ENCODE measurements at regions not wholly inside any gene's neighbourhood (a gene's known extent, or its start where the extent isn't known, plus 50 kb on each side); places are given as distances from the start of the nearest gene placed in this dataset.

GRCh38 chr6:163760860-163761259 is 346.3 kb downstream of the QKI start:
- Histone ChIP-seq H3K9me3 (ENCODE audit: low read depth, low read length) (no peaks in the 10 kb centered on the region), H3K27ac (no peak overlapping the region), H3K9ac (ENCODE audit: insufficient read length) (no peak overlapping the region), H3K4me3 (no peak overlapping the region), H3K36me3 (ENCODE audit: insufficient read depth, low read length) (no peaks in the 10 kb centered on the region)
- no peak for DNase-seq (ENCODE audit: low read depth, low spot score)
- no peak for TF ChIP-seq FOXP2 (optimal IDR thresholded peaks at IDR 0.05; ENCODE audit: control extremely low read depth, extremely low read length, insufficient read depth)
- no peak for TF ChIP-seq POLR2AphosphoS5 (IDR thresholded peaks at IDR 0.05; ENCODE audit: borderline replicate concordance, low read depth, low read length)
- no peak for TF ChIP-seq EZH2 (IDR thresholded peaks at IDR 0.05)

- Histone ChIP-seq H3K27ac (no peak overlapping the region), H3K9me3 (ENCODE audit: low read depth, low read length) (no peaks in the 10 kb centered on the region), H3K9ac (ENCODE audit: insufficient read length) (no peak overlapping the region), H3K36me3 (ENCODE audit: insufficient read depth, low read length) (no peaks in the 10 kb centered on the region), H3K4me3 (no peak overlapping the region)
- no peak for DNase-seq (ENCODE audit: low read depth, low spot score)
- no peak for TF ChIP-seq EZH2 (IDR thresholded peaks at IDR 0.05)
- TF ChIP-seq FOXP2 (optimal IDR thresholded peaks at IDR 0.05; ENCODE audit: control extremely low read depth, extremely low read length, insufficient read depth) = no peak
- no peak for TF ChIP-seq POLR2AphosphoS5 (IDR thresholded peaks at IDR 0.05; ENCODE audit: borderline replicate concordance, low read depth, low read length)
Measured at GRCh38 chr6:163759542-163759941, 345.0 kb downstream of the QKI start.

GRCh38 chr6:163757520-163757919 is 343.0 kb downstream of the QKI start:
- Histone ChIP-seq H3K27ac (no peak overlapping the region), H3K9ac (ENCODE audit: insufficient read length) (no peak overlapping the region), H3K36me3 (ENCODE audit: insufficient read depth, low read length) (no peaks in the 10 kb centered on the region), H3K9me3 (ENCODE audit: low read depth, low read length) (no peaks in the 10 kb centered on the region), H3K4me3 (no peak overlapping the region)
- TF ChIP-seq FOXP2 (optimal IDR thresholded peaks at IDR 0.05; ENCODE audit: control extremely low read depth, extremely low read length, insufficient read depth) (no peak), EZH2 (IDR thresholded peaks at IDR 0.05) (no peak), POLR2AphosphoS5 (IDR thresholded peaks at IDR 0.05; ENCODE audit: borderline replicate concordance, low read depth, low read length) (no peak)
- DNase-seq (ENCODE audit: low read depth, low spot score) = no peak

GRCh38 chr6:163756079-163756478 is 341.6 kb downstream of the QKI start:
- Histone ChIP-seq H3K27ac (no peak overlapping the region), H3K36me3 (ENCODE audit: insufficient read depth, low read length) (no peaks in the 10 kb centered on the region)
- DNase-seq (ENCODE audit: low read depth, low spot score) = no peak

GRCh38 chr6:163754866-163755265 is 340.3 kb downstream of the QKI start:
- H3K4me3 ChIP-seq = no peak overlapping the region
- H3K36me3 ChIP-seq (ENCODE audit: insufficient read depth, low read length) = no peaks in the 10 kb centered on the region
- H3K9me3 ChIP-seq (ENCODE audit: low read depth, low read length) = no peaks in the 10 kb centered on the region
- H3K9ac ChIP-seq (ENCODE audit: insufficient read length) = no peak overlapping the region
- no peak for TF ChIP-seq POLR2AphosphoS5 (IDR thresholded peaks at IDR 0.05; ENCODE audit: borderline replicate concordance, low read depth, low read length)
- no peak for TF ChIP-seq EZH2 (IDR thresholded peaks at IDR 0.05)
- no peak for TF ChIP-seq FOXP2 (optimal IDR thresholded peaks at IDR 0.05; ENCODE audit: control extremely low read depth, extremely low read length, insufficient read depth)
- no peak for DNase-seq (ENCODE audit: low read depth, low spot score)
- no peak overlapping the region for H3K27ac ChIP-seq

More at GRCh38 chr6:163756079-163756478, 341.6 kb downstream of the QKI start:
- TF ChIP-seq EZH2 (IDR thresholded peaks at IDR 0.05) (no peak), FOXP2 (optimal IDR thresholded peaks at IDR 0.05; ENCODE audit: control extremely low read depth, extremely low read length, insufficient read depth) (no peak), POLR2AphosphoS5 (IDR thresholded peaks at IDR 0.05; ENCODE audit: borderline replicate concordance, low read depth, low read length) (no peak)
- Histone ChIP-seq H3K9me3 (ENCODE audit: low read depth, low read length) (no peaks in the 10 kb centered on the region), H3K4me3 (no peak overlapping the region), H3K9ac (ENCODE audit: insufficient read length) (no peak overlapping the region)

- TF ChIP-seq FOXP2 (optimal IDR thresholded peaks at IDR 0.05; ENCODE audit: control extremely low read depth, extremely low read length, insufficient read depth) = no peak
- no peak for TF ChIP-seq POLR2AphosphoS5 (IDR thresholded peaks at IDR 0.05; ENCODE audit: borderline replicate concordance, low read depth, low read length)
- TF ChIP-seq EZH2 (IDR thresholded peaks at IDR 0.05) = no peak
- no peak overlapping the region for H3K27ac ChIP-seq
- DNase-seq (ENCODE audit: low read depth, low spot score) = no peak
- H3K4me3 ChIP-seq = no peak overlapping the region
- no peaks in the 10 kb centered on the region for H3K36me3 ChIP-seq (ENCODE audit: insufficient read depth, low read length)
- H3K9ac ChIP-seq (ENCODE audit: insufficient read length) = no peak overlapping the region
- no peaks in the 10 kb centered on the region for H3K9me3 ChIP-seq (ENCODE audit: low read depth, low read length)
Measured at GRCh38 chr6:163753430-163753829, 338.9 kb downstream of the QKI start.

GRCh38 chr6:163752446-163752845 is 337.9 kb downstream of the QKI start:
- DNase-seq (ENCODE audit: low read depth, low spot score) = no peak
- no peak overlapping the region for H3K4me3 ChIP-seq
- TF ChIP-seq FOXP2 (optimal IDR thresholded peaks at IDR 0.05; ENCODE audit: control extremely low read depth, extremely low read length, insufficient read depth) (no peak), EZH2 (IDR thresholded peaks at IDR 0.05) (no peak), POLR2AphosphoS5 (IDR thresholded peaks at IDR 0.05; ENCODE audit: borderline replicate concordance, low read depth, low read length) (no peak)

GRCh38 chr6:163751032-163751525 is 336.6 kb downstream of the QKI start:
- H3K9me3 ChIP-seq (ENCODE audit: low read depth, low read length) = no peaks in the 10 kb centered on the region
- TF ChIP-seq EZH2 (IDR thresholded peaks at IDR 0.05) (no peak), FOXP2 (optimal IDR thresholded peaks at IDR 0.05; ENCODE audit: control extremely low read depth, extremely low read length, insufficient read depth) (no peak), POLR2AphosphoS5 (IDR thresholded peaks at IDR 0.05; ENCODE audit: borderline replicate concordance, low read depth, low read length) (no peak)
- H3K4me3 ChIP-seq = no peak overlapping the region
- no peak overlapping the region for H3K9ac ChIP-seq (ENCODE audit: insufficient read length)
- no peaks in the 10 kb centered on the region for H3K36me3 ChIP-seq (ENCODE audit: insufficient read depth, low read length)
- H3K27ac ChIP-seq = no peak overlapping the region
- DNase-seq (ENCODE audit: low read depth, low spot score) = no peak

More at GRCh38 chr6:163752446-163752845, 337.9 kb downstream of the QKI start:
- Histone ChIP-seq H3K9ac (ENCODE audit: insufficient read length) (no peak overlapping the region), H3K36me3 (ENCODE audit: insufficient read depth, low read length) (no peaks in the 10 kb centered on the region), H3K9me3 (ENCODE audit: low read depth, low read length) (no peaks in the 10 kb centered on the region), H3K27ac (no peak overlapping the region)

GRCh38 chr6:163750431-163751031 is 336.0 kb downstream of the QKI start:
- Histone ChIP-seq H3K4me3 (no peak overlapping the region), H3K27ac (no peak overlapping the region), H3K9me3 (ENCODE audit: low read depth, low read length) (no peaks in the 10 kb centered on the region), H3K9ac (ENCODE audit: insufficient read length) (no peak overlapping the region), H3K36me3 (ENCODE audit: insufficient read depth, low read length) (no peaks in the 10 kb centered on the region)
- TF ChIP-seq EZH2 (IDR thresholded peaks at IDR 0.05) = no peak
- TF ChIP-seq FOXP2 (optimal IDR thresholded peaks at IDR 0.05; ENCODE audit: control extremely low read depth, extremely low read length, insufficient read depth) = no peak
- no peak for TF ChIP-seq POLR2AphosphoS5 (IDR thresholded peaks at IDR 0.05; ENCODE audit: borderline replicate concordance, low read depth, low read length)
- DNase-seq (ENCODE audit: low read depth, low spot score) = no peak
